WERI-Rb-1 (cell line): ENCODE measurements at regions not wholly inside any gene's neighbourhood (a gene's known extent, or its start where the extent isn't known, plus 50 kb on each side); places are given as distances from the start of the nearest gene placed in this dataset.

ENCODE experiments used
- DNase-seq: peaks from one replicate; pipeline ENCODE4 v3.0.0-alpha.2; 2020
- H3K27ac ChIP-seq: fragments of 250-450 bp; sonication (Bioruptor Pico); 2 replicates; pipeline ENCODE4 v1.5.1; 2020; ENCODE audit warnings: mild to moderate bottlenecking, moderate library complexity
- H3K27me3 ChIP-seq: fragments of 250-450 bp; sonication (Bioruptor Pico); 2 replicates; pipeline ENCODE4 v1.5.1; 2021; ENCODE audit warnings: mild to moderate bottlenecking, low read depth, moderate library complexity; ENCODE audit not compliant: insufficient read depth, severe bottlenecking
- H3K36me3 ChIP-seq: fragments of 250-450 bp; sonication (Bioruptor Pico); 2 replicates; pipeline ENCODE4 v1.5.1; 2020; ENCODE audit warnings: mild to moderate bottlenecking, moderate library complexity
- H3K4me3 ChIP-seq: 2 replicates; pipeline ENCODE4 v1.5.1; 2011; ENCODE audit warnings: low read depth, mild to moderate bottlenecking, control low read depth, low read length
- H3K9me3 ChIP-seq: fragments of 250-450 bp; sonication (Bioruptor Pico); 2 replicates; pipeline ENCODE4 v1.5.1; 2021; ENCODE audit warnings: mild to moderate bottlenecking, moderate library complexity; ENCODE audit not compliant: severe bottlenecking
- TF ChIP-seq, protein P1 (sequence below): IDR thresholded peaks from 2 replicates; pipeline ENCODE4 v1.5.1; 2011; ENCODE audit warnings: low read depth, mild to moderate bottlenecking, control low read depth, inconsistent platforms, low read length

DNA sequence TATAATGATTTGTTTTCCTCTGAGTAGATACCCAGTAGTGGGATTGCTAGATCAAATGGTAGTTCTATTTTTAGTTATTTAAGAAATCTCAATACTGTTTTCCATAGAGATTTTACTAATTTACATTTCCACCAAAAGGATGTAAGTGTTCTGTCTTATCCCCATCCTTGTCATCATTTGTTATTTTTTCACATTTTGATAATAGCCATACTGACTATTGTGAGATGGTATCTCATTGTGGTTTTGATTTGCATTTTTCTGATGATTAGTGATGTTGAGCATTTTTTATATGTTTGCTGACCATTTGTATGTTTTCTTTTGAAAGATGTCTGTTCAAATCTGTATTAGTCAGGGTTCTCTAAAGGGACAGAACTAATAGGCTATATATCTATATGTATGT is 160.0 kb upstream of the TMEM229A start:
- no peak overlapping the region for H3K27ac ChIP-seq
- H3K4me3 ChIP-seq, result no peak overlapping the region
- H3K27me3 ChIP-seq, result no peaks in the 10 kb centered on the region
- H3K36me3 ChIP-seq, result no peaks in the 10 kb centered on the region
- DNase-seq, result no peak
- H3K9me3 ChIP-seq, result no peaks in the 10 kb centered on the region
- TF ChIP-seq, protein P1, sequence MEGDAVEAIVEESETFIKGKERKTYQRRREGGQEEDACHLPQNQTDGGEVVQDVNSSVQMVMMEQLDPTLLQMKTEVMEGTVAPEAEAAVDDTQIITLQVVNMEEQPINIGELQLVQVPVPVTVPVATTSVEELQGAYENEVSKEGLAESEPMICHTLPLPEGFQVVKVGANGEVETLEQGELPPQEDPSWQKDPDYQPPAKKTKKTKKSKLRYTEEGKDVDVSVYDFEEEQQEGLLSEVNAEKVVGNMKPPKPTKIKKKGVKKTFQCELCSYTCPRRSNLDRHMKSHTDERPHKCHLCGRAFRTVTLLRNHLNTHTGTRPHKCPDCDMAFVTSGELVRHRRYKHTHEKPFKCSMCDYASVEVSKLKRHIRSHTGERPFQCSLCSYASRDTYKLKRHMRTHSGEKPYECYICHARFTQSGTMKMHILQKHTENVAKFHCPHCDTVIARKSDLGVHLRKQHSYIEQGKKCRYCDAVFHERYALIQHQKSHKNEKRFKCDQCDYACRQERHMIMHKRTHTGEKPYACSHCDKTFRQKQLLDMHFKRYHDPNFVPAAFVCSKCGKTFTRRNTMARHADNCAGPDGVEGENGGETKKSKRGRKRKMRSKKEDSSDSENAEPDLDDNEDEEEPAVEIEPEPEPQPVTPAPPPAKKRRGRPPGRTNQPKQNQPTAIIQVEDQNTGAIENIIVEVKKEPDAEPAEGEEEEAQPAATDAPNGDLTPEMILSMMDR, result no peak

DNA sequence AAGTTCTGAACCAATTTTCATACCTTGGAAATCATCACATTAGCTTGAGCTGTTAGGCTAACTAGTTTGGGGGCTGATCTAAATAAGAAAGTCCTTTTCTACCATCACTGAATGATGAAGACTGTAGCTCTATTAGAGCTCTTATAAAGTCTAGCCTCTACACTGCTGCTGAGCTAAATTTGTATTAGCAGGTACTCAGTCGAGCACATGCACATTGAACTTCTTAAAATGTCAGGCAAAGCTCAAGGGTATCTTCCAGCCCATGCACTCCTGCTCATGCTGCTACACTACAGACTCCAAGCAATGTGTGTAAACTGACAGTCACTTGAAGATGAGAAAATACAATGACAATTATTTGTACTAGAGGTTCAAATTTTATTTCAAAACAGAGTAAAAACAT is 158.8 kb upstream of the TMEM229A start:
- Histone ChIP-seq H3K9me3 (no peaks in the 10 kb centered on the region), H3K36me3 (no peaks in the 10 kb centered on the region), H3K27me3 (no peaks in the 10 kb centered on the region), H3K4me3 (no peak overlapping the region), H3K27ac (no peak overlapping the region)
- DNase-seq, result no peak
- TF ChIP-seq, protein P1, result no peak

DNA sequence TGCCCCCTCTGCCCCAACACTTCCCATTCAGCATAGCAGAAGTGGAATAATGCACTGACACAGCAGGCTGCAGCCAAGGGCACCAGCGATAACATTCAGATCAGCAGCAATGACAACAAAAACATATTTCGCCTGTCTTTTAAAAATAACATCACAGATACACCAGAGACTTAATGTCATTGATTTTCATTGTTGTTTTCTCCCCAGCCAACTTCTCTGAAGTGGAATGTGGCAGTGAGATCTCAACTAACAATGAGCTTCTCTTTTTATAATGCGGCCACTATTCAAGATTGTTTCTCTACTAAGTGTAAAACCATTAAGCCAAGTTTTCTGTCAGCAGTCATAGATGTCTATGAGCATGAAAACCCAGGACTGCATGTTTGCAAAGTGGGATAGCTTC is 158.2 kb upstream of the TMEM229A start:
- H3K4me3 ChIP-seq, result no peak overlapping the region
- H3K9me3 ChIP-seq, result no peaks in the 10 kb centered on the region
- DNase-seq, result no peak
- H3K36me3 ChIP-seq, result no peaks in the 10 kb centered on the region
- no peaks in the 10 kb centered on the region for H3K27me3 ChIP-seq
- no peak overlapping the region for H3K27ac ChIP-seq
- TF ChIP-seq, protein P1, result no peak

DNA sequence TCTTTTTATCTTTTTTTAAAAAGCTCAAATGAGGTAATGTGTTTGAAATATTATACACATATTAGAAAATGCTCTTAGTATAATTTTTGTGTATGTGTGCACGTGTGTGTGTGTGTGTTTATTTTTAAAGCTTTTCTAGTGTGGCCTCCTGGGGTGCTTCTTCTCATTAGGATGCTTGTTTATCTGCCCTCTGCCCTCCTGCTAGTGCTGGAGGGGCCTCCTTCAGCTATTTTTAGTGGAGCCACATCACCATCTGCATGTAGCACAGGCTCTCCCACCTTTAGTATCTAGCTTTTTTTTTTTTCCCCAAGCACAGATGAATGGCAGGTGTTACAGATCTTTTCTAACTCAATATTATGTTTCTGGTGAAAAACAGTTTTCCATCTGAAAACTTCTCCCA is 155.7 kb upstream of the TMEM229A start:
- Histone ChIP-seq H3K27ac (no peak overlapping the region), H3K4me3 (no peak overlapping the region), H3K27me3 (no peaks in the 10 kb centered on the region), H3K36me3 (no peaks in the 10 kb centered on the region), H3K9me3 (no peaks in the 10 kb centered on the region)
- TF ChIP-seq, protein P1, result no peak
- no peak for DNase-seq

DNA sequence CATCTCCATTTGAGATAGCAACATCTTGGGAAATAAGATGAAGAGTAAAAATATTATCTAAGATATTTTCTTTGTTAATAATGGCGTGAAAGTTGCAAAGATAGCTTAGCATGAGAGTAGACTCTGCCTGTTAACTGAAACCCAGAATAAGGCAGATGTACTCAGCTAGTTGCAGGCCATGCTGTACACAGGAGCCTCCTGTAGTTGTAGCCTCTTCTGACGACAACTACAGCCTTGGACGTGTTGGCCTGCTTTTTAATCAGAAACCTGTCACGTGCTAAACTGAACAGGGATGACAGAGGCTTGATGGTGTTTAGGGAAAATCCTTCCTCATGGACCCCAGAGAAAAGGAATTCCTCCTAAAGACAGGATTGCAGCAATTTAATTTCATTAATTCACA is 155.1 kb upstream of the TMEM229A start:
- Histone ChIP-seq H3K4me3 (no peak overlapping the region), H3K27me3 (no peaks in the 10 kb centered on the region), H3K9me3 (no peaks in the 10 kb centered on the region), H3K36me3 (no peaks in the 10 kb centered on the region), H3K27ac (no peak overlapping the region)
- no peak for DNase-seq
- TF ChIP-seq, protein P1, result no peak

DNA sequence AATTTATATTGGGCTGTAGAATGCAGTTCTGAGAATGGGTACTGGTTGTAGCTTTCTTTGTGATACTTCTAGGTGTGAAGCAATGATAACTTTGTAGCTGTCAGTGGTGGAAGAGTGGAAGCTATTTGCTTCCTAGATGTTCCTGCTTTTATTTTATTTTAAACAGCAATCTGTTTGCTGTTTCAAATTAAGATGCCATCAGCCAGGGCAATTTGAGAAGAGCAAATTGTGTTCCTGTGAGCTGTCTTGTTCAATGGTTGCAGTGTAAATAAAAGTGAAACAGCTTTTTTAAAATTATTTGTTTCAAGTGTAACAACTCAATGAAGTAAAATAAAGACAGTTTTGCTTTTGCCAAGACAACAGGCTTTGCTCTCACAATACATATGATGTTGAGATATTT is 150.8 kb upstream of the TMEM229A start:
- DNase-seq, result no peak
- H3K9me3 ChIP-seq, result no peaks in the 10 kb centered on the region

More for the DNA sequence above, 150.8 kb upstream of the TMEM229A start:
- H3K27ac ChIP-seq, result no peak overlapping the region
- no peak overlapping the region for H3K4me3 ChIP-seq
- TF ChIP-seq, protein P1, result no peak
- H3K27me3 ChIP-seq, result no peaks in the 10 kb centered on the region
- H3K36me3 ChIP-seq, result no peaks in the 10 kb centered on the region
